Left forelimb (tissue), 1 donor: ENCODE measurements at regions not wholly inside any gene's neighbourhood (a gene's known extent, or its start where the extent isn't known, plus 50 kb on each side); places are given as distances from the start of the nearest gene placed in this dataset.
A peak's percentile ranks its signal among the peaks of the same experiment; 100 is the strongest.
"Not testable (repeated sequence)": the region's sequence is repeated elsewhere in the genome, so short reads cannot be mapped to it uniquely, and the experiment has no call there.

Source experiments
- DNase-seq: peaks from one replicate; pipeline ENCODE4 v3.0.0-alpha.2; 2018; ENCODE audit warnings: low spot score

GRCh38 chr1:29392486-29393450 lies 156.4 kb downstream of the PTPRU start:
- DNase-seq = peak; percentile 37

DNA sequence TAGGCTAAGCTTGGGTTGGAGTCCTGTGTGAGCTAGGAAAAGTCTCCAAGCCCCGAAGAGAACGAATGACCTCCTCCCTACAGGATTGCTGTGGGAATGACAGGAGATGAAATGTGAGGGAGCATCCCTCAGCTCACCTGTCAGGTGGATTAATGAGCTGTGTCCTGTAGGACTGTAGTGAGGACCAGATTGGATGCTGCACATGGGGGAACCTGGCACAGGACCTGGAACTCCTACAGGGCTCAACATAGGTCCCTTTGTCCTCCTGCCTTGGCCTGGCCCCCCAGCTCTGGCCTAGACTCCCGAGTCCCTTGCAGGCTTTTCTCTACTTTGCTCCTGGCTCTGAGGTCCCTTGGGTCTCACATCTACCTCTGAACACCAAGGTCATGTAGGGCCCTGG lies 155.7 kb downstream of the PTPRU start:
- no peak for DNase-seq

DNA sequence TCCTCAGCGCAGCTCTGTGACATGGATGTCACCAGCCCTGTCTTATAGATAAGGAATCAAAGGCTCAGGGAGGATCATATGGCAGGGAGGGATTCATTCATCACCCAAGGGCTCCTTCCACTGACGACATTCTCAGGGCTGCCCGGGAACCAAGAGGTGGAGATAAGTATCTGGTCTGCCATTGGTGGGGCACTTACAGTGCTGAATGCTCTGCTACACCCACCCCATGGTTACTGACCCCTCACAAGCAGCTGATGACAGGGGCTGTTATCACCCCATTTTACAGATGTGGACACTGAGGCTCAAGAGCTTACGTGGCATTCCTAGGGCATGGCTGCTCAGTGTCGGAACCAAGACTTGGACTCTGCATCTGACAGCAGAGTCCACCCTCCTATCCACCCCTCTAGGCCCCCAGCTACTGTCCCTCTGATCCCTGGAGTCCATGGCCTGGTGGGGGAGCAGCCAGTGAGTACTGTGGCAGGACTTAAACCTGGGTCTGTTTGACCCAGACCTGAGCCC lies 155.1 kb downstream of the PTPRU start:
- DNase-seq = peak; percentile 33

DNA sequence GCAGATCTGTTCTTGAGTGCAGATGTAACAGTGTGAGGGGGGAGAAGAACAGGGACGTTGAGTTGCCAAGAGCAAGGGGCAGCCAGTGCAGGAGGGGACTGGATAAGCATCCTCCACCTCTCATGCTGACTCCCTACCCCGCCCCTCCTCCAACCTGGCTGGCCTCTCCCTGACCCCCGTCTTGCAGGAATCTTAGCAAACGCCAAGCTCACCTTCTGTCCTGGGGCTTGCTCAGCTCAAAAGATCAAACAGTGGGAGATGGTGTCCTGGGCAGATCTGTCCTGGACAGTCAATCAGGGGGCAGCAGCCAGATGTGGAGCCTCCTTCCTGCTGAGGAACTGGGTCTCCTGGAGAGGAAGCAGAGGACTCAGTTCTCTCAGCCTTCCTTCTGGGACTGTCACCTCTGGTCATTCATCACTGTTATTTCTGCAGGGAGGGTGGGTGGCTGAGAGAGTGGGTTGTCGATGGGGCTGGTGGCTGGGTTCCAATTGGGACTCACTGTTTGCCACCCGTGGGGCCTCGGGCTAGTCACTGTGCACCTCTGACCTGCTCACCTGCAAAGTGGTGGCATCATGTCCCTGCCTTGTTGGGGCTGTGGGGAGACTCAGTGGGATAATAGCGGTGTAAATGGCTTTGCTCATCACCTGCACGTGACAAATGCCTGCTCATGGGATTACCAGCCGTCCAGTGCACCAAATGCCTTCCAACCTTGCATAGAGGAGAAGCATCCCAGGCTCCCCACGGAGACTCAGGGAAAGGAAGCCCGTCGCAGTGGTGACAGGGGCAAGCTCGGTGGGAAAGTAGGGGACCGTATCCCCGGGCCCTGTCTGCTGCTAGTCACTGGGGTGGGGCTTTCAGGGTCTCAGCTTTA lies 154.4 kb downstream of the PTPRU start:
- peak; percentile 46 for DNase-seq

GRCh38 chr1:29390075-29390474 lies 153.8 kb downstream of the PTPRU start:
- DNase-seq = no peak

- peak; percentile 46 for DNase-seq
These were observed 153.3 kb downstream of the PTPRU start for GRCh38 chr1:29389533-29390041.

DNA sequence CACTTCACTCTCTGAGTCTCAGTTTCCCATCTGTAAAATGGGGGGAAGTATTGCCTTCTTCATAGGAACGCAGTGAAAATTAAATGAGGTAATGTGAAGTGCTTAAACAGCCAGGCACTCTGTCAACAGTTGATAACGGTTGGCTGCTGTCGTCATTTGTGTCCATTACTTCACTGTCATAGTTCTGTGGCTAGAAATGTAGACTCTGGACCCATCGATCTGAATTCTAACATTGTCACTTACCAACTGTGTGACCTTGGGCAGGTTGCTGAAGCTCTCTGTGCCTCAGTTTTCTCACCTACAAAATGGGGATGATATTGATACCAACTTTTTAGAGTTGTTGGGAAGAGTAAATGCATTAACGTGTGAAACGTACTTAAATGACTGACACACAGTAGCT lies 152.6 kb downstream of the PTPRU start:
- no peak for DNase-seq

DNA sequence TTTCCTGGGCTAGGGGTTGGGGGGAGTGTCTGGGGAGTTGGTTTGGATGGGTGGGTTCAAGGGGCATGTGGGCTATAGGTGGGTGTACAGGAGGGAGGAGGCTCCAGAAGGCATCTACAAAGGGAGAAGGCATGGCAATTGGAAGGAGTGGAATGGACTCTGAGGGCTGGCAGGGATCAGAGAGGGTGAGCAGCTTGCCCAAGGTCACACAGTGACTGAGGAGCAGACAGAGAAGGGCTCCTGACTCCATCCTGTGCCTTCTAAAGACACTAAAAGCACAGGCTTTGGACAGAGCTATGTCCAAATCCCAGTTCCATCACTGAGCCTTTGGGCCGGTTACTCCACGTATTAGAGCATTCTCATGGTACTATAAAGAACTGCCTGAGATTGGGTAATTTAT lies 151.8 kb downstream of the PTPRU start:
- DNase-seq = peak; percentile 25

GRCh38 chr1:29387210-29387609 lies 150.9 kb downstream of the PTPRU start:
- DNase-seq = peak; percentile 20

DNA sequence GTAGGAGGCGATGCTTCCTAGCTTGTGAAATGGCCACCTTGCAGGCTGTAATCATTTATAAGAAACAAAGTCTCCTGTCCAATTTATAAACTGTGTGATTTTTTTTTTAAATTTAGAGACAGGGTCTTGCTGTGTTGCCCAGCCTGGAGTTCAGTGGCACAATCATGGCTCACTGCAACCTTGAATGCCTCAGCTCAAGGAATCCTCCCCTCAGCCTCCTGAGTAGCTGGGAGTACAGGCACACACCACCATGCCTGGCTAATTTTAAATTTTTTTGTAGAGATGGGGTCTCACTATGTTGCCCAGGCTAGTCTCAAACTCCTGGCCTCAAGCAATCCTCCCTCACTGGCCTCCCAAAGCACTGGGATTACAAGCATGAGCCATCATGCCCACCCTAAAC lies 150.1 kb downstream of the PTPRU start:
- not testable (repeated sequence) for DNase-seq

DNA sequence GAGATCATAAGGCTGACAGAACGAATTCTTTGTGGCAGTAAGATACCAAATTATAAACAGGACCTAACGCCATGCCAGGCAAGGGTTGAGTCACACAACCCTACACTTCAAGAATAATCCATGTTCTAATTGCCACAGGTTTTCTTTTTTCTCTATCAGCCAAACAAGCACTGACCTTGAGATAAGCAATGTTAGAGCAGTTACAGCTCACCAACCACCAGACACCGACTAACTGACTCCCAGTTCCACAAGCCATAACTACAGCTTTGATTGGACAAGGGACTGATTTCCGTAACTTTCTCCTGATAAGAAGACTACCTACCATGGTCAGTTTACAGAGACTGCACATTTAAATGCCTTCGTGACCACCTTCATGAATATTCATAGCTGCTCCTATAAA lies 149.6 kb downstream of the PTPRU start:
- no peak for DNase-seq

DNA sequence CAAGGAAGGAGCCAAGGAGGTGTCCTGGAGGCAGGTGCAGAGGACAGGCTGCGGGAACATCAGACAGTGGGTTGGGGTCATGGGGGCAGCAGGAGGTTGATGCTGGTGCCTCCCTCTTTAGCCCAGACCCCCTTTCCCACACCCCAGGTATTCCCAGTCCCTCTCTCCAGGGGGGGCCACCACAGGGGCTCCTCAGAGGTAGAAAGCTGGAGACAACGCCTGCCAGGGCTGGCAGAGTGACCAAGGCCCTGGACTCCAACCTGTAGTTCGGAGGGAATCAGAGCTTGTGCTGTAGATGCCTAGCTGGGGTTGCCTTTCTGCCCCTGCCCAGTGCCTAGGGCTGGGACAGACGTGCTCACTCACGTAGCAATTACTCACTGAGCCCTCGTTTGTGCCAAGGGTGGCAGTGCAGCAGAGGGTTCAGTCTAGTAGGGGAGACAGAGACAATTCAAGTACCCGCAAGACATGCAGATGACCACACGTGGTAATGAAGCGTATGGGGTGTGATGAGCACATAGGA lies 148.2 kb downstream of the PTPRU start:
- peak; percentile 41 for DNase-seq

DNA sequence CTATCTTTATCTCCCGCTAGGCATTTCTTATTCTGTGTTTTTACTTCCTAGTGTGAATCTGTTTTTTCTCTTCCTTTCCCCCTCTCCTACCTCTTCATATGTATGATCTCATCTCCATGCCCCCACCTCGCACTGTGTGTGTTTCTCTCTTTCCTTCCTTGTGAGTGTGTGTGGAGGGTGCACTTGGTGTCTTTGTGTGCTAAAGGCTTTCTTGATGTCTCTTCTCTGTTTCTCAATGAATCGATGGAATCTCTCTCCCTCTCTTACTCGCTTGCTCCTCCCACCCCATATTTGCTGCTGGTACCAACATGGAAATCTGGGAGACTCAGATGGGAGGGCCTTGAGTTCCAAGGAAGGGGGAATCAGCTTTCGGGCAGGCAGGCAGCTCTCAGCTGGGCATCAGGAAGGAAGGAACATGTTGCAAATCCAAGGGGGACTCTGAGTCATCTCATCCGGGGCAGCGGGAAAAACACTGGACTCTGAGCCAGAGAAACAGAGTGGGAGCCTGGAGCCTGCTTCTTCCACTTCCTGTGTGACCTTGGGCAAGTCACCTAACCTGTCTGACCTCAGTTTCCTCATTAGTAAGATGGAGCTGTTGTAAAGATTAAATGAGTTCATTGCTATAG lies 147.5 kb downstream of the PTPRU start:
- peak; percentile 33 for DNase-seq

- peak; percentile 15 for DNase-seq
These were observed 146.8 kb downstream of the PTPRU start for GRCh38 chr1:29382851-29383745.

- DNase-seq = peak; percentile 38
These were observed 145.1 kb downstream of the PTPRU start for GRCh38 chr1:29381426-29381825.

DNA sequence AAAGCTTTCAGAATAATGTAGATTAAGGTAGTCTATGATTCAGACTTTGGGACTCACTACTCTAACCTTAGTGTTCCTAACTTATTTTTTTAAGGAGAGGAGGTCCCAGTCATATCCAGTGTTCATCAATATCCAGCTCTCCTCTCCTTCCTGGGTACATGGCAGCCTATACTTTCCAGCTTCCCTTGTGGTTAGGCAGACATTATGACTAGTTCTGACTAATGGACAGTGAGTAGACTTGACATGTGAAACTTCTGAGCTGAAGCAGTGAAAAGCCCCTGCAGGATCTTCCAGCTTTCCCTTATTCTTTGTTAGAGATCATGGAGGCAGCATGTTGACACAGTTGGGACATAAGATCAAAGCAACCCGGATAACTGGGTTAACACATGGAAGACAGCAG lies 144.2 kb downstream of the PTPRU start:
- peak; percentile 18 for DNase-seq

- DNase-seq = peak; percentile 42
These were observed 143.2 kb downstream of the PTPRU start for GRCh38 chr1:29379443-29380073.
